Heart left ventricle (tissue), 16 donors: ENCODE measurements at regions not wholly inside any gene's neighbourhood (a gene's known extent, or its start where the extent isn't known, plus 50 kb on each side); places are given as distances from the start of the nearest gene placed in this dataset.

Experiments used
- ATAC-seq, 4 donors: fragments of 200-7000 bp; cut with Tn5 transposase; one replicate each; pipeline ENCODE4 v1.9.1; 2020 to 2022; ENCODE audit warnings: moderate library complexity in 4 of 4, mild to moderate bottlenecking in 3 of 4, moderate number of reproducible peaks in 1 of 4
- DNase-seq, 5 donors: peaks; one replicate each; pipeline ENCODE4 v3.0.0-alpha.2; 2020
- H3K27ac ChIP-seq, 12 donors: fragments of 200-600 bp; sonication (generic) in 4 of 12; one replicate each; pipeline versions ENCODE4 v1.5.0 to v1.8.0; 2016 to 2022; ENCODE audit warnings: mild to moderate bottlenecking in 2 of 12
- H3K27me3 ChIP-seq, 9 donors: fragments of 200-600 bp; sonication (generic) in 2 of 9; one replicate each; pipeline versions ENCODE4 v1.5.1 to v1.8.0; 2016 to 2022; ENCODE audit warnings: mild to moderate bottlenecking in 3 of 9
- H3K36me3 ChIP-seq, 9 donors: fragments of 200-600 bp; sonication (generic) in 2 of 9; one replicate each; pipeline versions ENCODE4 v1.5.0 to v1.8.0; 2018 to 2022; ENCODE audit warnings: mild to moderate bottlenecking in 2 of 9
- H3K4me1 ChIP-seq, 12 donors: fragments of 200-600 bp; sonication (generic) in 4 of 12; one replicate each; pipeline versions ENCODE4 v1.5.0 to v1.8.0; 2016 to 2022; ENCODE audit warnings: mild to moderate bottlenecking in 3 of 12
- H3K4me3 ChIP-seq, 12 donors: fragments of 200-600 bp; sonication (generic) in 4 of 12; one replicate each; pipeline versions ENCODE4 v1.5.0 to v1.8.0; 2017 to 2022; ENCODE audit warnings: mild to moderate bottlenecking in 9 of 12, moderate library complexity in 4 of 12
- H3K9me3 ChIP-seq, 12 donors: fragments of 200-600 bp; sonication (generic) in 4 of 12; one replicate each; pipeline versions ENCODE4 v1.5.0 to v1.8.0; 2016 to 2022; ENCODE audit warnings: mild to moderate bottlenecking in 1 of 12
- POLR2A ChIP-seq, 2 donors: fragments of 450-650 bp; IDR thresholded peaks; one replicate each; pipeline ENCODE4 v1.6.1; 2017; ENCODE audit warnings: antibody characterized with exemption in 2 of 2, mild to moderate bottlenecking in 2 of 2, moderate library complexity in 2 of 2
- WGBS, 4 donors: extraction: QIAGEN DNeasy Blood & Tissue Kit in 2 of 4; methylation state at CpG; one replicate each; pipeline versions ENCODE4 v1.1.5 to v1.1.7; 2013 to 2018; 5-methylcytosine and 5-hydroxymethylcytosine counted together
- intact Hi-C, 10 donors: fragments of 100-400 bp; cut with DNase I; formaldehyde crosslinking; loops; one replicate each; pipeline versions ENCODE4 v1.11.1 to v1.14.2; 2022
- TF ChIP-seq, protein P1 (sequence below), 12 donors: fragments of 200-600 bp; sonication (generic) in 4 of 12; IDR thresholded peaks; one replicate each; pipeline versions ENCODE4 v1.5.0 to v1.8.0; 2018 to 2022; ENCODE audit warnings: antibody characterized with exemption in 12 of 12, mild to moderate bottlenecking in 5 of 12
- donor health status: ischemic (EF 13 %, LVEDD 7.1; RV severe dilation, severe dysfunction).
- donor health status: healthy with polysubstance abuse.
- donor health status: DM: no; HTN: yes; CAD: no.
- donor health status: DM: no; HTN: no; CAD: no.
- donor health status: ischemic (EF 25% LVEDD 6.9; RV normal size, moderate dysfunction).
- donor health status: ischemic (EF 25% LVEDD 5.7; RV mildly dilated, moderate dysfunction).
- donor health status: healthy.
- donor health status: DM: yes; HTN: yes; CAD: no.
- donor health status: ischemic (EF 35%, LVEDD 5.7; RV mildly dilated, moderate dysfunction).
- donor health status: nonischemic (EF 11% LVEDD 7.7; RV severe dilation, severe dysfunction).
- donor health status: DM: yes; HTN: yes; CAD: no.
- donor health status: PGD.
- donor health status: ischemic (EF 29% LVEDD 5.4; RV normal size, mild dysfunction).
- donor health status: nonischemic (EF 23%, LVEDD 6.1; RV moderate dilation, normal function).

DNA sequence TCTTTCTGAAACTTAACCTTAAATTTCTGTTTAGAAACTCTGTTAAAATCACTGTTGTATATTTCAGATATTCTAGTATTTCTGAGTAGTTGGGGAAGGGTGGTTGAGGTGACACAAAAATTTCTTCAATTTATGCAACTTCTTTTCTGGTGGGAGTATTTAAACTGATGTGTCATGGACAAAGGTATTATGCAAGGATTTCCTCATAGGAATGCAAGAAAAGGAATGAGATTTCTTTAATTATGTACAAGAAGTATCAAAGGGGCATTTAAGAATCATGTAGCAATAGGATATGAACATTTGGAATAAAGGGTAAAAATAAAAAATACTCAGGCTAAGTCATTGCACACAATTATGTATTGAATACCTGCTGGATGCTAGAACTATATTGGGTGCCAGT lies 575.8 kb upstream of the KLF12 start:
- ATAC-seq: no peak
- intact Hi-C loops: no loop called here
- Histone ChIP-seq H3K36me3 (no peaks in the 10 kb centered on the region), H3K27ac (no peak overlapping the region), H3K4me1 (peaks cover 0 to 7% (median 0%) of the 10 kb centered on the region in 12 donors), H3K27me3 (no peaks in the 10 kb centered on the region), H3K9me3 (no peaks in the 10 kb centered on the region), H3K4me3 (no peak overlapping the region)
- no peak for DNase-seq
- no peak for TF ChIP-seq POLR2A (IDR thresholded peaks at IDR 0.05)
- TF ChIP-seq, protein P1, sequence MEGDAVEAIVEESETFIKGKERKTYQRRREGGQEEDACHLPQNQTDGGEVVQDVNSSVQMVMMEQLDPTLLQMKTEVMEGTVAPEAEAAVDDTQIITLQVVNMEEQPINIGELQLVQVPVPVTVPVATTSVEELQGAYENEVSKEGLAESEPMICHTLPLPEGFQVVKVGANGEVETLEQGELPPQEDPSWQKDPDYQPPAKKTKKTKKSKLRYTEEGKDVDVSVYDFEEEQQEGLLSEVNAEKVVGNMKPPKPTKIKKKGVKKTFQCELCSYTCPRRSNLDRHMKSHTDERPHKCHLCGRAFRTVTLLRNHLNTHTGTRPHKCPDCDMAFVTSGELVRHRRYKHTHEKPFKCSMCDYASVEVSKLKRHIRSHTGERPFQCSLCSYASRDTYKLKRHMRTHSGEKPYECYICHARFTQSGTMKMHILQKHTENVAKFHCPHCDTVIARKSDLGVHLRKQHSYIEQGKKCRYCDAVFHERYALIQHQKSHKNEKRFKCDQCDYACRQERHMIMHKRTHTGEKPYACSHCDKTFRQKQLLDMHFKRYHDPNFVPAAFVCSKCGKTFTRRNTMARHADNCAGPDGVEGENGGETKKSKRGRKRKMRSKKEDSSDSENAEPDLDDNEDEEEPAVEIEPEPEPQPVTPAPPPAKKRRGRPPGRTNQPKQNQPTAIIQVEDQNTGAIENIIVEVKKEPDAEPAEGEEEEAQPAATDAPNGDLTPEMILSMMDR (IDR thresholded peaks at IDR 0.05): no peak

DNA sequence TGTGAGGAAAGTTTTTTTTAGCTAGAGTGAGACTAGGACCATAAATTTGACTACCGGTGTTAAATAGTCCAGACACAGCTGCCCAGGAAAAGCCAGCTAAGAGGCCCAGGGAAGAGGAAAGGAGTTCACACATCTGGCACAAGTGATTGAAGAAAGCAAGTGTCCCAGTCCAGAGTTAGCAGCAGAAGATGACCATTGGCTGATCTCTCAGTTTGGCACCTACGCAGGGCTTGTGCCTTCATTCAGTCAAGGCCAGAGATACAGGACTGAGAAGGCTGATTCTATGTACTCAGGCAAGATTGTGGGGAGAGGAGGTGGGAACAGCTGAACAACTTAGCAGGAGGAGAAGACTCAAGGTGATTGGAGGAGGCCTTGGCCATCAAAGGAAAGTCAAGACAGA lies 575.0 kb upstream of the KLF12 start:
- Histone ChIP-seq H3K27me3 (no peaks in the 10 kb centered on the region), H3K9me3 (no peaks in the 10 kb centered on the region), H3K4me1 (peaks cover 0 to 7% (median 0%) of the 10 kb centered on the region in 12 donors), H3K27ac (no peak overlapping the region), H3K36me3 (no peaks in the 10 kb centered on the region), H3K4me3 (no peak overlapping the region)
- ATAC-seq (no peak), DNase-seq (no peak)
- 86 to 94% (median 88%) methylated on average over 2 of the region's 2 CpGs for WGBS, 4 donors
- intact Hi-C loops: no loop called here
- no peak for TF ChIP-seq POLR2A (IDR thresholded peaks at IDR 0.05)
- TF ChIP-seq, protein P1 (IDR thresholded peaks at IDR 0.05): no peak

DNA sequence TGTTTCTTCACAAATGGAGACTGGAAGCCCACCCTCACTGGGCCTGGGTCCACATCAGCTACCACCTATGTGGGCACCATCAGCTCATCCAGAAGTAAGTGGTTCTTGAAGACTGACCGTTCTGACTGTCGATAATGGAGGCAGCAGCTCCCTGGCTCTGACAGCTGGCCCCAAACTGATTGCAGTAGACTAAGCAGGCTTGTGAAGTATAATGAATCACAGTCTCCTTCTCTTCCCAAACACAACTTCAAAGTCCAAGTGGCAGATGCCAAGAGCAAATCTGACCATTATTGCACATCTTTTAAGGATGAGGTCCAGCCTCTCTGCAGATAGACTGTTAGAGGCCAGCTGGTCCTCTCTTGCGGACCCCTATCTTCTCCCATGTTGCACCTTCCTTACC lies 574.4 kb upstream of the KLF12 start:
- DNase-seq: no peak
- no peak overlapping the region for H3K27ac ChIP-seq
- peak in 1 of 4 donors; percentile 57 for ATAC-seq

DNA sequence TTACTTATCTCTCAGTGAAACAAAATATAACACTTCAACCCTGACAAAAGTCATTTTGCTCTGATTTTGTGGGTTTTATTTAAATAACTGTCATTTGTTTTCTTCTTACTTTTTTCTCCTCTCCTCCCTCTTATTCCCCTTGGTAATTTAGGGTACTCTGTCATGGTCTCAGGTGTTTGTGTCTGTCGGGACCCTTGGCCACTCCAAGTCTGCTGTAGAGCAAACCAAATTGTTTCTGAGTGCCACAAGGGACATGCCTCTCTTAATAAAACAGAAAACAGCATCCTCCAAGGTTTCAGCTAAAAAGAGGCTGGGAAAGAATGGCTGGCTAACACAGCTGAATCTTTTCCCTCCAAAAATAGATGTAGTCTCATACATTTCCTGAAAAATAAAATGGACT lies 573.1 kb upstream of the KLF12 start:
- no peak for ATAC-seq
- no peaks in the 10 kb centered on the region for H3K9me3 ChIP-seq
- WGBS, 4 donors: 43 to 71% (median 52%) methylated on average over 1 of the region's 1 CpG
- no peak overlapping the region for H3K4me3 ChIP-seq
- TF ChIP-seq POLR2A (IDR thresholded peaks at IDR 0.05): no peak
- TF ChIP-seq, protein P1 (IDR thresholded peaks at IDR 0.05): no peak
- no peaks in the 10 kb centered on the region for H3K36me3 ChIP-seq
- H3K4me1 ChIP-seq: peaks cover 0 to 7% (median 0%) of the 10 kb centered on the region in 12 donors
- no peak for DNase-seq
- intact Hi-C loops: no loop called here
- no peak overlapping the region for H3K27ac ChIP-seq
- no peaks in the 10 kb centered on the region for H3K27me3 ChIP-seq

More for the DNA sequence above, 574.4 kb upstream of the KLF12 start:
- WGBS, 4 donors: 51 to 93% (median 55%) methylated on average over 3 of the region's 3 CpGs
- Histone ChIP-seq H3K9me3 (no peaks in the 10 kb centered on the region), H3K4me1 (peaks cover 0 to 7% (median 0%) of the 10 kb centered on the region in 12 donors), H3K36me3 (no peaks in the 10 kb centered on the region), H3K4me3 (no peak overlapping the region), H3K27me3 (no peaks in the 10 kb centered on the region)
- no peak for TF ChIP-seq POLR2A (IDR thresholded peaks at IDR 0.05)
- TF ChIP-seq, protein P1 (IDR thresholded peaks at IDR 0.05): no peak
- intact Hi-C loops: no loop called here
